ENCODE measurements at regions not wholly inside any gene's neighbourhood (a gene's known extent, or its start where the extent isn't known, plus 50 kb on each side); places are given as distances from the start of the nearest gene placed in this dataset.

DNA sequence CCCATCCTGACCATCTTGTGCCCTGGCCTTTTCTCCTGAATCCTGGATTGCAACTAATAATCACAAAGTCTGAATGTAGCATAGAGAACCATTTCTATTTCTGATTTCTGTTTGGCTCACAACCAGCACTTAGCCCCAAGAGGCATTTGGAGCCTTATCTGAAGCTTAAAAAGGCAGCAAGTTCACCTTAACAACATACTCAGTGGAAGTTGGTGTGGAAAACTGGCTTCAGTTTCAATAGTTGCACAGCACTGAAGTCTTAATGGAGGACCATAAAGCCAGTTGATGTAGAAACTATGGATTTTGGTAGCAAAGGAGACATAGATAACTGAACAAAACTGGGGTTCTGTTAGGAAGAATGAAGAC, 574.1 kb downstream of the PSAT1 start:
- TF ChIP-seq CTCF (IDR thresholded peaks at IDR 0.05), result no peak
- no peak for TF ChIP-seq ZFX (IDR thresholded peaks at IDR 0.05; ENCODE audit: borderline replicate concordance)

Data from 22Rv1 (cell line).